GM18520 (cell line): ENCODE measurements at regions not wholly inside any gene's neighbourhood (a gene's known extent, or its start where the extent isn't known, plus 50 kb on each side); places are given as distances from the start of the nearest gene placed in this dataset.

ENCODE experiments used
- ATAC-seq: cut with Tn5 transposase; IDR thresholded peaks from one replicate; pipeline ENCODE4 v1.9.1; 2021; ENCODE audit not compliant: unreplicated experiment

DNA sequence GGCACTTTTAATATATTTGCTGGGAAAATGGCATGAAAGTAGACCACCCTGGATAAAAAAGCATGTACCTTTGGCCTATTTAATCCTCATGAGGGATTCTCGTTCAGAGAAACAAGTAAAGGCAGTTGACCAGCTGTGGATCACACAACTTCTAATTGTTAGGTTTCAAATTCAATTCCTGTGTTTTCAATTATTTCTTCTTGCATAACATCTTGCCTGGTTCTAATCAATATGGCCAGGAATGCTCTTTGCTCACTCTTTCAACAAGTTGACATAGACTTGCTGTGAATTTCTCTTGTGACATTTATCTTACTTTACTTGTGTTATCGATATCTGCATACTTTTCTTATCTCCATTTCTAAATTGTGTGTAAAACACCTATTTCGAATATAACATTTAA lies 211.8 kb downstream of the SLC7A11 start:
- no peak for ATAC-seq

- ATAC-seq, result no peak
These were observed 213.2 kb downstream of the SLC7A11 start for GRCh38 chr4:138028923-138029322.

DNA sequence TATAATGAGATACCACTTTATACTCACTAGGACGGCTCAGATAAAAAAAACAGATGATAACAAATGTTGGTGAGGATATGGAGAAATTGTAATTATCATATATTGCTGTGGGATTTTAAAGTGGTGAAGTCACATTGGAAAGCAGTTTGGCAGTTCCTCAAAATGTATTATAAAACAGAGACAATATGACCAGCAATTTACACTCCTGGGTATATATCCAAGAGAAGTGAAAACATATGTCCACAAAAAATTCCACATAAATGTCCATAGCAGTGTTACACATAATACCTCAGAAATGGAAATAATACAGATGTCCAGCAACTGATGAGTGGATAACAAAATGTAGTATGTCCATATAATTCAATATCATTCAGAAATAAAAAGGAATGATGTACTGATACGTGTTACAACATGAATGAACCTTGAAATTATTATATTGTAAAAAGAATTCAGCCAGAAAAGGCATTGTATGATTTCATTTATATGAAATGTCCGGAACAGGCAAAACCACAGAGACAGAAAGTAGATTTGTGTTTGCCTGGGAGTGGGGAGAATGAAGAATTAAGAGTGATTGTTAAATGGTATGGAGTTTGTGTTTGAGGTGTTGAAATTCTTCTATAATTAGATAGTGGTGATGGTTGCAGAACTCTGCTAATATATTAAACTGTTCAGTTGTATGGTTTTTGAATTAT lies 220.9 kb downstream of the SLC7A11 start:
- ATAC-seq, result no peak

DNA sequence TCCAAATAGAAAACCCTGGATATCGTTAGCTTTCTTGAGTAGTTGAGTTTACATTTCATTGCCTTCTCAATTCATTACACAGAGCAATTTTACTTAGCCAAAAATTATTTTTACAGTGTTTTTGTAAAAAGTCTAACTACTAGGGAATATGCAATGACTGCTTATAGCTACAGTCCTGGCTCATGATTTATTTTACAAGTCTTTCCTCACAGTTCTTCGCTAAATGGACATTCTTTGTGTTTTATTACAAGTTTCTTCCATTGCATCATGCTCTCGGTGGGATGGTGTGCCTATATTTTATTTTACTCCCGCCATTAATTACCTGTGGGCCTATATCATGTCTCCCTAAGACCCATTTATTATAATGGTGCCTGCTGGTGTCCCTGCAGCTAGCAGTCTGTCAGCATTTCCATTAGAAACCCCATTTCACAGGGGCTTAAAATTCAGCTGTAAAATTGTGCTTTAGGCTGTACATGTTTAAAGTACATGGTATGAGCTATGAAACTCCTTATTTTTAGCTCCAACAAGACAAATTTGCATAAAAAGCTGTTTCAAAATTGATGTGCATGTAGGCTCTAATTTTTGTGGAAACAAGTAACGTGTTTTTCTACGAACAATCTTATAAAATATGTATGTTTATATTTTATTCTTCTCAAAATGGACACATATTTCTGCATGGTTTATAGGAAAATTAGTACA lies 227.4 kb downstream of the SLC7A11 start:
- no peak for ATAC-seq

GRCh38 chr4:138013625-138014024 lies 228.5 kb downstream of the SLC7A11 start:
- ATAC-seq, result no peak

DNA sequence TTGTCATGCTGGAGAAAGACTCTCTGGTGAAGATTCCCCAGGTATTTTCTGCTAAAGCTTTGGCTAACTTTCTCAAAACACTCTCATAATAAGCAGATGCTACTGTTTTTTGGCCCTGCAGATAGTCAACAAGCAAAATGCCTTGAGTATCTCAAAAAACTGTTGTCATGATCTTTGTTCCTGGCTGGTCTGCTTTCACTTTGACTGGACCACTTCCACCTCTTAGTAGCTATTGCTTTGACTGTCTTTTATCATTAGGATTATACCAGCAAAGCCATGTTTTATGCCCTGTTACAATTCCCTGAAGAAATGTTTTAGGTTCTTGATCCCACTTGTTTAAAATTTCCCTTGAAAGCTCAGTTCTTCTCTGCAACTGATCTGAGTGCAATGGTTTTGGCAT lies 231.5 kb downstream of the SLC7A11 start:
- ATAC-seq, result no peak

GRCh38 chr4:138007572-138007971 lies 234.6 kb downstream of the SLC7A11 start:
- ATAC-seq, result no peak

DNA sequence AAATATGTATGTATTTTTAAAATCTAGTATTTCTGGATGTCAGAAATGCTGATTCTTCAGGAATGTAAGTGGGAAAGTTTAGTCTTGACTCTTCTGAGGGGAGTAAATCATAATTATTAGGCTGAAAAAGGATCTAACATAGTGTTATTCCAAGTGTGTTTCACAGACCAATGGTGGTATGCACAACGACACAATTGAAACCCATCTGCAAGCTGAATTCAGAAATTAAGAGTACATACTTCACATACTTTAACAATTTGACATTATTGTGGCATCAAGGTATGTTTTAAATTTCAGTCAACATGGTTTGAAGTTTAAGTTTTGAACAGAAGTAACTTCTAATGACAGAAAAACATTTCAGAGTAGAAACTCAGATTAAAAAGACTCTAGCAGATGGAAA lies 236.7 kb downstream of the SLC7A11 start:
- ATAC-seq, result no peak

DNA sequence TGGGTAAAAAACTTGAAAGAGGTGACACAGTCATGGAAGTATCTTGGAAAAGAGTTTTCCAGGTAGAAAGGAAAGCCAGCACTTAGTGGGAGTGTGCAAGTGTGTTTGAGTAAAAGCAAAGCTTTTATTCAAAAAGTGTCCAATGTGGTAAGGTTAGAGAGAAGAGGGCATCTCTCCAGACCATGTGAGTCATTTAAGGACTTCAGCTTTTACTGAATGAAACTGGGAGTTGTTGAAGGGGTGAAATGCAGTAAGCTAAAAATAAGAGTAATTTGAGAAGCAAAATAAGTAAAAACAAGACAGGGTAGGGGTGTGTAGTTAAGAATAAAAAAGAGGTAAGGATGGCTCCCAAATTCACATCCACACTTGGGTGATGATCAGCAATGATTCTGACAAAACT lies 238.9 kb downstream of the SLC7A11 start:
- peak; percentile 96 for ATAC-seq

- ATAC-seq, result no peak
These were observed 243.3 kb downstream of the SLC7A11 start for GRCh38 chr4:137998666-137999429.

DNA sequence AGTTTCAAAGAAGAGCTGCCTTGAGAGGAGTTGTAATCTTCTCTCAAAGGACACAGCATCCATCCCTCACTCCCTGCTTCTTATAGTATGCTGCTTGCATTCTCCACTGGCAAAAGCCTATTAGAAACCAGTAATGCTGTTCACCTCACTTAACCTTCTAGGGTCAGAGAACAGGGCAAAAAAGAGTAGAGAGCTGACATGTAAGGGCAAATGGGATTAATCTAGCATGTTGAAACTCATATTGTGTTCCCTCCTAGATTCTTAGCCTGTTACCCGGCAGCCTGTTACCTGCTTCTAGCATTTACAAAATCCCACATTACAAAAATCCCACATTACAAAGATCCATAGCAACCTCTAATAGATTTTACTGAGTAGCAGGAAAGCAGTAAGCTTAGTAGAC lies 244.7 kb downstream of the SLC7A11 start:
- ATAC-seq, result no peak

- ATAC-seq, result no peak
These were observed 247.3 kb downstream of the SLC7A11 start for GRCh38 chr4:137994853-137995252.

GRCh38 chr4:137993232-137993631 lies 248.9 kb downstream of the SLC7A11 start:
- ATAC-seq, result no peak

DNA sequence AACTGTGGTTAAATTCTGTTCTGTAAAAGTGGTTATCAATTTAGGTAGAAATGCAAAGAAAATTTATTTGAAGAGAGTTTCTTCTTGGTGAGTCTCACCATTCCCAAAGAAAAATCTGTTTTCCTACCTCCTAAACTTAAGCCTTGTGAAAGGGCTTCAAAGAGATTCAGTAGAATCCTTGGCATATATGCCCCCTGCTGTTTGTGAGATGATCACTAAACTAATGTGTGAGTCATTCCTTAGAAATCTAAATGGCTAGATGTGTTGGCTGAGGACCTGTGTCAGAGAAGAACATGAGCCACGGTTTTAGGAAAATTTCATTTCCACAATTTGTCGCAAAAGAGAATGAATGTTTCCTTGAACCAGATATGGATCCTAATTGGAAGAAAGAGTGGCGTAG lies 260.9 kb downstream of the SLC7A11 start:
- ATAC-seq, result no peak

GRCh38 chr4:137980641-137981040 lies 261.5 kb downstream of the SLC7A11 start:
- no peak for ATAC-seq

GRCh38 chr4:137979938-137980337 lies 262.2 kb downstream of the SLC7A11 start:
- ATAC-seq, result no peak

GRCh38 chr4:137968956-137969678 lies 273.0 kb downstream of the SLC7A11 start:
- ATAC-seq, result no peak

- no peak for ATAC-seq
These were observed 274.5 kb downstream of the SLC7A11 start for GRCh38 chr4:137967480-137968190.

DNA sequence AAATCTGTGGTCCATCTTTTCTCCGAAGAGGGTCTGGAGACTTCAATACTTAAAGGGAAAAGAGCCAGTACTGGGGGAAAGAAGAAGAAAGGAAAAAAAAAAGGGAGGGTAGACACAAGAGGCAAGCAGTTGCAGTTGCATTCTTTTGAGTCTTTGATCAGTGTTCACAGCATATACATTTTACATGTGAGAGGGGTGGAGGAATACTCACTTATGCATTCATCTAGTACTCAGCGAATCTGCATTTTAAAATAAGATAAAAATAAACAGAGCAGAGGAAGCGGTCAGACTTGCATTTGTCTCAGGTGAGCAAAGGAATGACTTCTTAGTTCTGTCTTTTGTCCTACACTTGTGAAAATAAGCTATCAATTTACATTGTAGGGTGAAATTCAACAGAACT lies 275.6 kb downstream of the SLC7A11 start:
- ATAC-seq, result no peak

DNA sequence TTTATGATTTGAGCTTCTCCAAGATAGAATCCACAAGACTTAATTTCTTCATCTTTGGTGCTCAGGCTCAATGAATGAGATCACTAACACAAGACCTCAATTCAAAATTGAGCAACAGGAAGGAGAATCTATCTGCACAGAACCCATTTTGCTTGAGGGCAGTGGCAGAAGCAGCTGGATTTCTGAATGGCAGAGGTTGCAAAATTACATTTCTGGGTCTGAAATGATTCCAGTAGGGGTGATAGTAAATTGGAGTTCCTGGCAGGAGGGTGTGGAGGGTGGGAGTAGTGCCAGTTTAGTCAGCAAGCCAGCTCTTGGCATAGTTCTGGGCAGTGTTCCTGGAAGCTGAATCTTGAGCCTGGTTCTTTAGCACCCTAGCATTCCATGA lies 281.1 kb downstream of the SLC7A11 start:
- ATAC-seq, result no peak
